Panc1 (cell line): ENCODE measurements at regions not wholly inside any gene's neighbourhood (a gene's known extent, or its start where the extent isn't known, plus 50 kb on each side); places are given as distances from the start of the nearest gene placed in this dataset.

ENCODE experiments used
- ATAC-seq: fragments of 200-7000 bp; cut with Tn5 transposase; 2 replicates; pipeline ENCODE4 v1.9.1; 2020; ENCODE audit warnings: mild to moderate bottlenecking, moderate library complexity
- BruUV-seq: library from RNA; stranded (reverse); fragments of 400-500 nt; replicated peaks from 2 replicates; lab custom pipeline; 2021; lab: Mats Ljungman, UMichigan
- CTCF ChIA-PET: fragments of 300-600 bp; sonication (Branson Sonifier 250); formaldehyde crosslinking; loops from one replicate; lab custom pipeline; 2022; ENCODE audit warnings: antibody characterized with exemption; lab: Charles Lee
- POLR2A ChIA-PET: fragments of 300-600 bp; sonication (Branson Sonifier 250); formaldehyde crosslinking; loops from one replicate; lab custom pipeline; 2022; ENCODE audit warnings: antibody characterized with exemption; lab: Charles Lee
- DNase-seq: peaks from one replicate; pipeline ENCODE4 v3.0.0-alpha.2; 2010; ENCODE audit warnings: low read depth, low spot score
- H3K27ac ChIP-seq: 2 replicates; pipeline ENCODE4 v1.5.1; 2011; ENCODE audit warnings: mild to moderate bottlenecking, low read length, inconsistent platforms
- H3K27me3 ChIP-seq: fragments of 200-500 bp; sonication (Bioruptor generic); 2 replicates; pipeline ENCODE4 v1.6.0; 2014; ENCODE audit warnings: low read length, inconsistent platforms; ENCODE audit not compliant: control insufficient read depth, insufficient read depth
- H3K36me3 ChIP-seq: fragments of 200-500 bp; sonication (Bioruptor generic); 2 replicates; pipeline ENCODE4 v1.5.1; 2014; ENCODE audit warnings: inconsistent platforms, mild to moderate bottlenecking, low read length, moderate library complexity; ENCODE audit not compliant: control insufficient read depth, insufficient read depth
- H3K4me1 ChIP-seq: 2 replicates; pipeline ENCODE4 v1.5.1; 2011; ENCODE audit warnings: inconsistent platforms, mild to moderate bottlenecking, low read length, moderate library complexity; ENCODE audit not compliant: control insufficient read depth, insufficient read depth
- H3K4me3 ChIP-seq, 2 experiments: 2 replicates each; pipeline ENCODE4 v1.5.1; 2011 to 2012; ENCODE audit warnings: low read depth in 2 of 2, low read length in 2 of 2, mild to moderate bottlenecking in 2 of 2, inconsistent platforms in 1 of 2, moderate library complexity in 1 of 2
- H3K9me3 ChIP-seq: fragments of 200-500 bp; sonication (Bioruptor generic); 2 replicates; pipeline ENCODE4 v1.5.1; 2014; ENCODE audit warnings: low read depth, mild to moderate bottlenecking, inconsistent platforms, low read length, moderate library complexity; ENCODE audit not compliant: control insufficient read depth, insufficient read depth
- POLR2AphosphoS5 ChIP-seq: IDR thresholded peaks from 2 replicates; pipeline ENCODE4 v1.6.1; 2012; ENCODE audit warnings: mild to moderate bottlenecking, low read depth, low read length, moderate library complexity
- SIN3A ChIP-seq: IDR thresholded peaks from 2 replicates; pipeline ENCODE4 v1.6.1; 2012; ENCODE audit warnings: low read depth, mild to moderate bottlenecking, low read length, moderate library complexity, borderline replicate concordance; ENCODE audit not compliant: insufficient read depth
- TCF7L2 ChIP-seq: IDR thresholded peaks from 2 replicates; pipeline ENCODE4 v1.6.1; 2011; ENCODE audit warnings: mild to moderate bottlenecking, low read depth, low read length, inconsistent platforms
- in situ Hi-C: cut with HindIII; loops from 2 replicates; pipeline ENCODE4 v1.10.0; 2016; ENCODE audit warnings: low sequenced_read_pairs, low pct_unique_long_range_greater_than_20kb
- intact Hi-C: fragments of 100-400 bp; cut with micrococcal nuclease; formaldehyde crosslinking; loops from one replicate; pipeline ENCODE4 v1.10.0; 2022; ENCODE audit not compliant: unreplicated experiment
- TF ChIP-seq, protein P1 (sequence below): fragments of 450-650 bp; IDR thresholded peaks from 2 replicates; pipeline ENCODE4 v1.5.1; 2017; ENCODE audit warnings: mild to moderate bottlenecking
- TF ChIP-seq, protein P2 (sequence below), 2 experiments: IDR thresholded peaks; 2 replicates each; pipeline ENCODE4 v1.6.1; 2011 to 2012; ENCODE audit warnings: low read depth in 2 of 2, control low read depth in 1 of 2, low read length in 1 of 2, mild to moderate bottlenecking in 1 of 2, moderate library complexity in 1 of 2; ENCODE audit not compliant: insufficient read depth in 1 of 2

DNA sequence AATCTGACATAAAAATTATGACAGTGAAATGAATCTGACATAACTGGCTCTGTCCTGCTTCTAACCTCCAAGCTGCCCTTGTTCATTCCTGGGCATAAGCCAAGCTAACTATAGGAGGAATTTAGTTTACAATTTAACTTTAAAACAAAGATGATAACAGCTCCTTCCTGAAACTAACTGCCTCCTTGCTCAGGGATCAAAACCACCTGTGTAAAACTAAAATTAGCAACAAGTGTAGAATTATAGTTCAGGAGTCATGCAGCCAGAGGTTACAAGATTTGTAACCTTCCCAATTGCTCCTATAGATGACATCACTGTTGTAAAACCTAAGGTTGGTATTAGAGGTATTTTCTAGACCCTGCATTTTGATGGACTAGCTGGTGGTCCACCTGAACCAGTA is 256.4 kb upstream of the POM121L12 start:
- H3K36me3 ChIP-seq: no peaks in the 10 kb centered on the region
- no peak overlapping the region for H3K27ac ChIP-seq
- H3K4me1 ChIP-seq: no peaks in the 10 kb centered on the region
- no peak for DNase-seq
- no peaks in the 10 kb centered on the region for H3K9me3 ChIP-seq
- TF ChIP-seq TCF7L2 (no peak), POLR2AphosphoS5 (no peak), SIN3A (no peak)
- TF ChIP-seq, protein P1, sequence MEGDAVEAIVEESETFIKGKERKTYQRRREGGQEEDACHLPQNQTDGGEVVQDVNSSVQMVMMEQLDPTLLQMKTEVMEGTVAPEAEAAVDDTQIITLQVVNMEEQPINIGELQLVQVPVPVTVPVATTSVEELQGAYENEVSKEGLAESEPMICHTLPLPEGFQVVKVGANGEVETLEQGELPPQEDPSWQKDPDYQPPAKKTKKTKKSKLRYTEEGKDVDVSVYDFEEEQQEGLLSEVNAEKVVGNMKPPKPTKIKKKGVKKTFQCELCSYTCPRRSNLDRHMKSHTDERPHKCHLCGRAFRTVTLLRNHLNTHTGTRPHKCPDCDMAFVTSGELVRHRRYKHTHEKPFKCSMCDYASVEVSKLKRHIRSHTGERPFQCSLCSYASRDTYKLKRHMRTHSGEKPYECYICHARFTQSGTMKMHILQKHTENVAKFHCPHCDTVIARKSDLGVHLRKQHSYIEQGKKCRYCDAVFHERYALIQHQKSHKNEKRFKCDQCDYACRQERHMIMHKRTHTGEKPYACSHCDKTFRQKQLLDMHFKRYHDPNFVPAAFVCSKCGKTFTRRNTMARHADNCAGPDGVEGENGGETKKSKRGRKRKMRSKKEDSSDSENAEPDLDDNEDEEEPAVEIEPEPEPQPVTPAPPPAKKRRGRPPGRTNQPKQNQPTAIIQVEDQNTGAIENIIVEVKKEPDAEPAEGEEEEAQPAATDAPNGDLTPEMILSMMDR: no peak
- TF ChIP-seq, protein P2, sequence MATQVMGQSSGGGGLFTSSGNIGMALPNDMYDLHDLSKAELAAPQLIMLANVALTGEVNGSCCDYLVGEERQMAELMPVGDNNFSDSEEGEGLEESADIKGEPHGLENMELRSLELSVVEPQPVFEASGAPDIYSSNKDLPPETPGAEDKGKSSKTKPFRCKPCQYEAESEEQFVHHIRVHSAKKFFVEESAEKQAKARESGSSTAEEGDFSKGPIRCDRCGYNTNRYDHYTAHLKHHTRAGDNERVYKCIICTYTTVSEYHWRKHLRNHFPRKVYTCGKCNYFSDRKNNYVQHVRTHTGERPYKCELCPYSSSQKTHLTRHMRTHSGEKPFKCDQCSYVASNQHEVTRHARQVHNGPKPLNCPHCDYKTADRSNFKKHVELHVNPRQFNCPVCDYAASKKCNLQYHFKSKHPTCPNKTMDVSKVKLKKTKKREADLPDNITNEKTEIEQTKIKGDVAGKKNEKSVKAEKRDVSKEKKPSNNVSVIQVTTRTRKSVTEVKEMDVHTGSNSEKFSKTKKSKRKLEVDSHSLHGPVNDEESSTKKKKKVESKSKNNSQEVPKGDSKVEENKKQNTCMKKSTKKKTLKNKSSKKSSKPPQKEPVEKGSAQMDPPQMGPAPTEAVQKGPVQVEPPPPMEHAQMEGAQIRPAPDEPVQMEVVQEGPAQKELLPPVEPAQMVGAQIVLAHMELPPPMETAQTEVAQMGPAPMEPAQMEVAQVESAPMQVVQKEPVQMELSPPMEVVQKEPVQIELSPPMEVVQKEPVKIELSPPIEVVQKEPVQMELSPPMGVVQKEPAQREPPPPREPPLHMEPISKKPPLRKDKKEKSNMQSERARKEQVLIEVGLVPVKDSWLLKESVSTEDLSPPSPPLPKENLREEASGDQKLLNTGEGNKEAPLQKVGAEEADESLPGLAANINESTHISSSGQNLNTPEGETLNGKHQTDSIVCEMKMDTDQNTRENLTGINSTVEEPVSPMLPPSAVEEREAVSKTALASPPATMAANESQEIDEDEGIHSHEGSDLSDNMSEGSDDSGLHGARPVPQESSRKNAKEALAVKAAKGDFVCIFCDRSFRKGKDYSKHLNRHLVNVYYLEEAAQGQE (IDR thresholded peaks at IDR 0.05; ENCODE audit: insufficient read depth in 1 of 2, low read depth in 2 of 2, low read length in 1 of 2): no peak
- H3K27me3 ChIP-seq: no peaks in the 10 kb centered on the region
- ATAC-seq: no peak
- in situ Hi-C loops (no loop called here), intact Hi-C loops (no loop called here)
- ChIA-PET POLR2A (no interaction called here), CTCF (no interaction called here)
- no TSS peak for BruUV-seq
- no peak overlapping the region for H3K4me3 ChIP-seq

GRCh38 chr7:52777051-52777822 is 258.2 kb upstream of the POM121L12 start:
- Histone ChIP-seq H3K9me3 (no peaks in the 10 kb centered on the region), H3K27me3 (no peaks in the 10 kb centered on the region), H3K36me3 (no peaks in the 10 kb centered on the region), H3K4me1 (no peaks in the 10 kb centered on the region), H3K27ac (no peak overlapping the region), H3K4me3 (no peak overlapping the region)
- CTCF ChIA-PET: no interaction called here
- no peak for DNase-seq
- ATAC-seq: no peak
- in situ Hi-C loops (no loop called here), intact Hi-C loops (no loop called here)
- POLR2A ChIA-PET: no interaction called here
- no TSS peak for BruUV-seq
- TF ChIP-seq SIN3A (no peak), POLR2AphosphoS5 (no peak), TCF7L2 (no peak)
- TF ChIP-seq, protein P1: no peak
- TF ChIP-seq, protein P2 (IDR thresholded peaks at IDR 0.05; ENCODE audit: insufficient read depth in 1 of 2, low read depth in 2 of 2, low read length in 1 of 2): no peak
